ENCODE measurements at regions not wholly inside any gene's neighbourhood (a gene's known extent, or its start where the extent isn't known, plus 50 kb on each side); places are given as distances from the start of the nearest gene placed in this dataset.

DNA sequence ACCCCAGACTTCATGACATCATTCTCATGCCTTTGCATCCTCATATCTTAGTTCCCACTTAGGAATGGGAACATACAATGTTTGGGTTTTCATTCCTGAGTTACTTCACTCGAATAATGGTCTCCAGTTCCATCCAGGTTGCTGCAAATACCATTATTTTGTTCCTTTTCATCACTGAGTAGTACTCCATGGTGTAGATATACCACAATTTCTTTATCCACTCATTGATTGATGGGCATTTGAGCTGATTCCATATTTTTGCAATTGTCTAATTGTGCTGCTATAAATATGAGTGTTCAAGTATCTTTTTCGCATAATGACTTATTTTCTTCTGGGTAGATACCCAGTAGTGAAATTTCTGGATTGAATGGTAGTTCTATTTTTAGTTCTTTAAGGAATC, 1026.8 kb downstream of the STPG2 start:
- no CpG with 5 or more reads among the region's 2 CpGs for WGBS, 2 experiments (ENCODE audit: extremely low coverage in 2 of 2, insufficient read length in 1 of 2)
- no peaks in the 10 kb centered on the region for H3K4me1 ChIP-seq (ENCODE audit: control insufficient read depth, insufficient read depth, low read length)
- no peak overlapping the region for H3K9ac ChIP-seq (ENCODE audit: low read depth, low read length)
- no peak overlapping the region for H2BK5ac ChIP-seq (ENCODE audit: low read depth, low read length, poor library complexity, severe bottlenecking)
- no peaks in the 10 kb centered on the region for H3K9me3 ChIP-seq (ENCODE audit: control insufficient read depth, insufficient read depth, low read length)
- H3K36me3 ChIP-seq (ENCODE audit: control insufficient read depth, insufficient read depth, low read length) = no peaks in the 10 kb centered on the region
- no peaks in the 10 kb centered on the region for H3K9me1 ChIP-seq (ENCODE audit: insufficient read depth, low read length)
- no TSS peak for BruUV-seq (replicated peaks)
- no peak overlapping the region for H3K23ac ChIP-seq (ENCODE audit: low read depth, low read length)
- in situ Hi-C loops (cut with MboI; ENCODE audit: low sequenced_read_pairs) (no loop called here), intact Hi-C loops (cut with micrococcal nuclease) (no loop called here), dilution Hi-C loops (cut with HindIII; ENCODE audit: low sequenced_read_pairs, unreplicated experiment) (no loop called here)
- H2AK5ac ChIP-seq (ENCODE audit: low read depth, low read length) = no peak overlapping the region
- TF ChIP-seq MAFK (IDR thresholded peaks at IDR 0.05; ENCODE audit: low read depth, low read length) = no peak
- TF ChIP-seq RAD21 (IDR thresholded peaks at IDR 0.05; ENCODE audit: low read length) = no peak
- TF ChIP-seq MAZ (IDR thresholded peaks at IDR 0.05; ENCODE audit: borderline replicate concordance, low read depth, low read length) = no peak
- TF ChIP-seq, protein P1, sequence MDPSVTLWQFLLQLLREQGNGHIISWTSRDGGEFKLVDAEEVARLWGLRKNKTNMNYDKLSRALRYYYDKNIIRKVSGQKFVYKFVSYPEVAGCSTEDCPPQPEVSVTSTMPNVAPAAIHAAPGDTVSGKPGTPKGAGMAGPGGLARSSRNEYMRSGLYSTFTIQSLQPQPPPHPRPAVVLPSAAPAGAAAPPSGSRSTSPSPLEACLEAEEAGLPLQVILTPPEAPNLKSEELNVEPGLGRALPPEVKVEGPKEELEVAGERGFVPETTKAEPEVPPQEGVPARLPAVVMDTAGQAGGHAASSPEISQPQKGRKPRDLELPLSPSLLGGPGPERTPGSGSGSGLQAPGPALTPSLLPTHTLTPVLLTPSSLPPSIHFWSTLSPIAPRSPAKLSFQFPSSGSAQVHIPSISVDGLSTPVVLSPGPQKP (IDR thresholded peaks at IDR 0.05; ENCODE audit: borderline replicate concordance, low read depth, low read length) = no peak
- no peak for TF ChIP-seq NFE2L2 (IDR thresholded peaks at IDR 0.05; ENCODE audit: low read depth, low read length)
- TF ChIP-seq, protein P2, sequence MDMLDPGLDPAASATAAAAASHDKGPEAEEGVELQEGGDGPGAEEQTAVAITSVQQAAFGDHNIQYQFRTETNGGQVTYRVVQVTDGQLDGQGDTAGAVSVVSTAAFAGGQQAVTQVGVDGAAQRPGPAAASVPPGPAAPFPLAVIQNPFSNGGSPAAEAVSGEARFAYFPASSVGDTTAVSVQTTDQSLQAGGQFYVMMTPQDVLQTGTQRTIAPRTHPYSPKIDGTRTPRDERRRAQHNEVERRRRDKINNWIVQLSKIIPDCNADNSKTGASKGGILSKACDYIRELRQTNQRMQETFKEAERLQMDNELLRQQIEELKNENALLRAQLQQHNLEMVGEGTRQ (IDR thresholded peaks at IDR 0.05; ENCODE audit: low read depth, low read length) = no peak
- no peak for TF ChIP-seq CEBPB (IDR thresholded peaks at IDR 0.05; ENCODE audit: low read depth, low read length)
- no peak for TF ChIP-seq MXI1 (IDR thresholded peaks at IDR 0.05; ENCODE audit: borderline replicate concordance, low read depth, low read length)
- TF ChIP-seq FOS (IDR thresholded peaks at IDR 0.05; ENCODE audit: low read depth, low read length) = no peak
- TF ChIP-seq, protein P3, sequence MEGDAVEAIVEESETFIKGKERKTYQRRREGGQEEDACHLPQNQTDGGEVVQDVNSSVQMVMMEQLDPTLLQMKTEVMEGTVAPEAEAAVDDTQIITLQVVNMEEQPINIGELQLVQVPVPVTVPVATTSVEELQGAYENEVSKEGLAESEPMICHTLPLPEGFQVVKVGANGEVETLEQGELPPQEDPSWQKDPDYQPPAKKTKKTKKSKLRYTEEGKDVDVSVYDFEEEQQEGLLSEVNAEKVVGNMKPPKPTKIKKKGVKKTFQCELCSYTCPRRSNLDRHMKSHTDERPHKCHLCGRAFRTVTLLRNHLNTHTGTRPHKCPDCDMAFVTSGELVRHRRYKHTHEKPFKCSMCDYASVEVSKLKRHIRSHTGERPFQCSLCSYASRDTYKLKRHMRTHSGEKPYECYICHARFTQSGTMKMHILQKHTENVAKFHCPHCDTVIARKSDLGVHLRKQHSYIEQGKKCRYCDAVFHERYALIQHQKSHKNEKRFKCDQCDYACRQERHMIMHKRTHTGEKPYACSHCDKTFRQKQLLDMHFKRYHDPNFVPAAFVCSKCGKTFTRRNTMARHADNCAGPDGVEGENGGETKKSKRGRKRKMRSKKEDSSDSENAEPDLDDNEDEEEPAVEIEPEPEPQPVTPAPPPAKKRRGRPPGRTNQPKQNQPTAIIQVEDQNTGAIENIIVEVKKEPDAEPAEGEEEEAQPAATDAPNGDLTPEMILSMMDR (conservative IDR thresholded peaks at IDR 0.05; ENCODE audit: low read depth, low read length) = no peak
- TF ChIP-seq CHD1 (IDR thresholded peaks at IDR 0.05; ENCODE audit: low read depth, low read length) = no peak
- TF ChIP-seq BHLHE40 (IDR thresholded peaks at IDR 0.05; ENCODE audit: low read depth, low read length) = no peak
- TF ChIP-seq SMC3 (IDR thresholded peaks at IDR 0.05; ENCODE audit: low read depth, low read length) = no peak
- no peak for TF ChIP-seq RCOR1 (IDR thresholded peaks at IDR 0.05; ENCODE audit: insufficient replicate concordance, low read length)
- TF ChIP-seq POLR2A (IDR thresholded peaks at IDR 0.05; ENCODE audit: low read depth, low read length) = no peak
- TF ChIP-seq RFX5 (IDR thresholded peaks at IDR 0.05; ENCODE audit: low read depth, low read length) = no peak
- ChIA-PET CTCF (no interaction called here), POLR2A (ENCODE audit: unreplicated experiment) (no interaction called here)
- H3K56ac ChIP-seq (ENCODE audit: extremely low read depth, insufficient read depth, low read length) = no peak overlapping the region
- no peak overlapping the region for H2AK9ac ChIP-seq (replicated peaks; ENCODE audit: low read depth, low read length, poor library complexity)
- no peak for ATAC-seq (ENCODE audit: low read depth)
- no peak overlapping the region for H3K14ac ChIP-seq (replicated peaks; ENCODE audit: low read depth, low read length)
- no peak overlapping the region for H3K18ac ChIP-seq (ENCODE audit: low read depth, low read length)
- no peak overlapping the region for H2AFZ ChIP-seq (replicated peaks; ENCODE audit: low read length, poor library complexity)
- no peak overlapping the region for H3K27ac ChIP-seq (ENCODE audit: insufficient read depth, low read length)
- H3K4me2 ChIP-seq (ENCODE audit: low read depth, low read length) = no peak overlapping the region
- no peak overlapping the region for H3K4me3 ChIP-seq (ENCODE audit: insufficient read depth, low read depth, low read length)
- H2BK15ac ChIP-seq (ENCODE audit: low read depth, low read length) = no peak overlapping the region
- H3K79me1 ChIP-seq (ENCODE audit: low read depth in 1 of 2, low read length in 2 of 2) = no peaks in the 10 kb centered on the region
- no peak for DNase-seq
- no peaks in the 10 kb centered on the region for H4K20me1 ChIP-seq (ENCODE audit: insufficient read depth, low read length)
- H4K5ac ChIP-seq (ENCODE audit: low read depth, low read length) = no peak overlapping the region
- H3K27me3 ChIP-seq (ENCODE audit: control insufficient read depth, insufficient read depth, low read length) = no peaks in the 10 kb centered on the region
- H4K91ac ChIP-seq (ENCODE audit: insufficient read depth, low read depth, low read length) = no peak overlapping the region
- no peak overlapping the region for H2BK20ac ChIP-seq (ENCODE audit: low read depth, low read length)
- H4K8ac ChIP-seq (ENCODE audit: low read depth in 2 of 2, low read length in 2 of 2) = no peak overlapping the region
- H2BK120ac ChIP-seq (ENCODE audit: low read depth, low read length) = no peak overlapping the region
- H3K4ac ChIP-seq (ENCODE audit: low read depth, low read length) = no peak overlapping the region
